ENCODE measurements at regions not wholly inside any gene's neighbourhood (a gene's known extent, or its start where the extent isn't known, plus 50 kb on each side); places are given as distances from the start of the nearest gene placed in this dataset.

GRCh38 chrX:116267511-116268040 lies 97.0 kb downstream of the AGTR2 start:
- no peaks in the 10 kb centered on the region for H3K36me3 ChIP-seq (ENCODE audit: low read depth)
- H3K4me3 ChIP-seq = no peak overlapping the region
- intact Hi-C loops (cut with DNase I, micrococcal nuclease) = no loop called here
- ATAC-seq = no peak
- H3K4me1 ChIP-seq (ENCODE audit: low read depth) = no peaks in the 10 kb centered on the region
- TF ChIP-seq CTCF (IDR thresholded peaks at IDR 0.05) = no peak
- H3K9me3 ChIP-seq = no peaks in the 10 kb centered on the region
- DNase-seq = no peak

GRCh38 chrX:116272322-116272721 lies 101.8 kb downstream of the AGTR2 start:
- DNase-seq = peak in 1 of 3 donors; percentile 6
- no peak for TF ChIP-seq CTCF (IDR thresholded peaks at IDR 0.05)
- peak; percentile 85 for ATAC-seq
- intact Hi-C loops (cut with DNase I, micrococcal nuclease) = no loop called here
- Histone ChIP-seq H3K36me3 (ENCODE audit: low read depth) (no peaks in the 10 kb centered on the region), H3K4me1 (ENCODE audit: low read depth) (no peaks in the 10 kb centered on the region), H3K9me3 (no peaks in the 10 kb centered on the region), H3K4me3 (no peak overlapping the region)

GRCh38 chrX:116272861-116273260 lies 102.3 kb downstream of the AGTR2 start:
- DNase-seq = peak in 1 of 3 donors; percentile 7
- Histone ChIP-seq H3K4me1 (ENCODE audit: low read depth) (no peaks in the 10 kb centered on the region), H3K9me3 (no peaks in the 10 kb centered on the region), H3K36me3 (ENCODE audit: low read depth) (no peaks in the 10 kb centered on the region), H3K4me3 (no peak overlapping the region)
- ATAC-seq = peak; percentile 88
- no peak for TF ChIP-seq CTCF (IDR thresholded peaks at IDR 0.05)
- intact Hi-C loops (cut with DNase I, micrococcal nuclease) = no loop called here

GRCh38 chrX:116276261-116276660 lies 105.7 kb downstream of the AGTR2 start:
- ATAC-seq = no peak
- no peaks in the 10 kb centered on the region for H3K36me3 ChIP-seq (ENCODE audit: low read depth)
- intact Hi-C loops (cut with DNase I, micrococcal nuclease) = no loop called here

GRCh38 chrX:116277351-116278225 lies 107.0 kb downstream of the AGTR2 start:
- ATAC-seq (no peak), DNase-seq (no peak)
- no peak for TF ChIP-seq CTCF (IDR thresholded peaks at IDR 0.05)
- intact Hi-C loops (cut with DNase I, micrococcal nuclease) = no loop called here
- no peaks in the 10 kb centered on the region for H3K9me3 ChIP-seq
- peaks cover 4% of the 10 kb centered on the region for H3K4me1 ChIP-seq (ENCODE audit: low read depth)
- H3K36me3 ChIP-seq (ENCODE audit: low read depth) = no peaks in the 10 kb centered on the region
- H3K4me3 ChIP-seq = no peak overlapping the region

More at GRCh38 chrX:116276261-116276660, 105.7 kb downstream of the AGTR2 start:
- no peak for DNase-seq
- Histone ChIP-seq H3K4me3 (no peak overlapping the region), H3K9me3 (no peaks in the 10 kb centered on the region), H3K4me1 (ENCODE audit: low read depth) (peaks cover 4% of the 10 kb centered on the region)
- no peak for TF ChIP-seq CTCF (IDR thresholded peaks at IDR 0.05)

Data from mucosa of descending colon (tissue), 3 donors.